NT2/D1 (cell line): ENCODE measurements at regions not wholly inside any gene's neighbourhood (a gene's known extent, or its start where the extent isn't known, plus 50 kb on each side); places are given as distances from the start of the nearest gene placed in this dataset.

Experiments used
- SUZ12 ChIP-seq: IDR thresholded peaks from 2 replicates; pipeline ENCODE4 v1.6.1; 2011; ENCODE audit not compliant: insufficient read length, insufficient read depth; ENCODE audit errors: extremely low read depth
- YY1 ChIP-seq: IDR thresholded peaks from 2 replicates; pipeline ENCODE4 v1.6.1; 2011; ENCODE audit not compliant: insufficient read length, insufficient read depth
- ZNF274 ChIP-seq: IDR thresholded peaks from 2 replicates; pipeline ENCODE4 v1.6.1; 2011; ENCODE audit warnings: mild to moderate bottlenecking, low read depth, low read length

- TF ChIP-seq SUZ12 (no peak), ZNF274 (no peak), YY1 (no peak)
Observed at GRCh38 chr17:13143001-13143400, 125.2 kb upstream of the ELAC2 start.
